Suppressor macrophage treated with lipopolysaccharide for 1 hour (primary cell): ENCODE measurements at regions not wholly inside any gene's neighbourhood (a gene's known extent, or its start where the extent isn't known, plus 50 kb on each side); places are given as distances from the start of the nearest gene placed in this dataset.
A peak's percentile ranks its signal among the peaks of the same experiment; 100 is the strongest.
"Not testable (repeated sequence)": the region's sequence is repeated elsewhere in the genome, so short reads cannot be mapped to it uniquely, and the experiment has no call there.

Source experiments
- DNase-seq, 3 donors: peaks; one replicate each; pipeline ENCODE4 v3.0.0-alpha.2; 2020 to 2022

DNA sequence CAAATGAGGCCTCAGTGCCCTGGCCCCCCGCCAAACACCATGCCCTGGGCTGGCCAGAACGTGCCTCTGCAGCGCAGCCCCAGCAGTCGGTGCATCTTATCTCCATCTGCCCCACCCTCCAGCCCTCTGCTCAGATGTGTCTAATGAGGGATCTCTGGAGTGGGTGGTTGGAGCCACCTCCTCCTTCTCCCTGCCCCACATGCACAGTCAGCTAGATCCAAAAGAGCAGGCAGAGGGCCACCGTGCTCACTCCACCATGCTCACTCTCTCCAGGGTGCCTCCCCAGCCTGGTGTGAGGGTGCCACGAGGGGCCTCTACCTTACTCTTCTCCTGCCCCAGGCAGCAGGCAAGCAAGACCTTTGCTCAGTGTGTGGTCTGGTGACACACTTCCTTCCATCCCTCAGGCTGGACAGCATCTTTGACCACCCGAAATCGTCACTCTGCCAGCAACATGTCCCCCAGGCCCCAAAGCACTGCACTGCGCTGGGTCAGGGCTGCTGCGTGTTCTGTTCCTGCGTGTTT, 266.1 kb upstream of the HDAC4 start:
- no peak for DNase-seq

DNA sequence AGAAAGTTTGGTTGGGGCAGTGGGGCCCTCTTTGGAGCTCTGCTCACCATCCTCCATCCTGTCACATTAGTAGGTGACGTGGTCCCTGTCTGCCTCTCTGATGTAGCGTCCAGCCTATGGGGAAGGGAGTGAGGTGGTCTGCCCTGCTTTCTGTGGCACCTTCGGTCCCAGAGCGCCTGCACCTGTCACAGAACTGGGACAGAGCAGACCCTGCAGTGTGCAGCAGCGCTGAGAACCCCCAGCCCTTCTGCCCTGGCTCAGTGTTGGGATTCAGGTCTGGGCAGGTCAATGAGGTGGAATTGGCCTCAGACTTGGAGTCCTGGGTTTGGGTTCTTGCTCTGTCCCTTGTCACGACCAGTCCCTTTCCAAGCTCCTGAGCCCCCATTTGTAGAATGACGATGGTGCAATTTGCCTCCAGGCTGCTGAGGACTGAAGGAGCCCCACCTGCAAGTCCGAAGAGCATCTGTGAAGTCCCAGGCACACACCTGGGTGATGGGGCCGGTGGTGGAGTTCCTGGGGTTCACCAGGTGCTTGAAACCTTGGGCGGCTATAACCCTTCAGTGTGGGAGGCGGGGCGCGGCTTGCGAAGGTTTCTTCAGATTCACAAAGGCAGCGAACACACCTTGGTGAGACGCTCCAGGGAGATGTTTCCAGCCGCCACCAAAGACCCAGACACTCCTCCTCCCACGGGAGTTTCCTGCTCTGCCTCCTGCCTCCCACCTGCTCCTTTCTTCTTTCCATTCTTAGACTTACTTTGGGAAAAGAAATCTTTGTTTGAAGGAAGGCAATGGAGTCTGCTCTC, 265.4 kb upstream of the HDAC4 start:
- DNase-seq, result no peak

- DNase-seq, result peak; percentile 35 to 50 (median 39)
Measured at GRCh38 chr2:239664216-239664810, 263.5 kb upstream of the HDAC4 start.

GRCh38 chr2:239663364-239663924, 262.6 kb upstream of the HDAC4 start:
- DNase-seq, result no peak

GRCh38 chr2:239662413-239663120, 261.7 kb upstream of the HDAC4 start:
- DNase-seq, result no peak

DNA sequence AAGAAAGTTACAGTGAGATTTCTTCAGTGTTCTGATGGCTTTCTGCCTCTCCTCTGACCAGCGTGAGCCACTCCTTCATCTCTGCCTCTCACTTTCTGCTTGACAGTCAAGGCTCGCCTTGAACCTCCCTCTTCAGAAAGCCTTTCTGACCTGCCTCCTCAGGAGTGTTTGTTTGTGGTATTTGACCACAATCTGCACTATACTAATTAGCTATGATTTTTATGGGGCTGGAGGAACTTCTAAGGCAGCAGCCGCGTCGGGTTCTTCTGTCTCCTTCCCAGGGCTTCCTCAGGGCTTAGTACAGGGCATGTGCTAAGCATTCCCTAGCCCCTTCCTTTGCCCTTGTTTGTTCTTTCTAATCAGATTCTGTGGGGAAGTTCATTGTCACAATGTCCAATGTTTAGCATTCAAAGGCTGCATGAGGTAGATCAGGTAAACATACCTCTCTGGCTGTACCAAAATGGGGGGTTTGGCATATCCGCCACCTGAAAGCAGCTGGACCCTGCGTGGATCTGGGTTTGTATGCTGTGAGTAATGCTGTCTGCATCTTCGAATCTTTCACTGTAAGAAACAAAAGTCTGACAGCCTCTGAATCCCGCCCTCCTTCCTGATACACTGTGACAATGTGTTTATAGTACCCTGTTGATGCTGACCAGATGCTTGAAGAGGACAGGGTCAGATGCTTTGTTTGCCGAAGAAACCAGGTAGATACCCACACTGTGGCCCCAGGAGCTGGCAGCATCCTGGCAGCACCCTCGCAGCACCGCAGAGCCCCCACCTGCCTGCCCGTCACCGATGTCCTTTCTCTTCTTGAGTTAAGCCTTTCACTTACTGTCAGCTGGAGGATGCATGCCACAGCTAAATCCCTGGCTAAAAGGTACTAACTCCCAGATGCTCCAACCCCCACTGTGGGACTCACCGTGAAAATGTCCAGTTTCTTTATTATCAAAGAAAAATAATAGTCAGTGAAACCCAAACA, 260.8 kb upstream of the HDAC4 start:
- no peak for DNase-seq

DNA sequence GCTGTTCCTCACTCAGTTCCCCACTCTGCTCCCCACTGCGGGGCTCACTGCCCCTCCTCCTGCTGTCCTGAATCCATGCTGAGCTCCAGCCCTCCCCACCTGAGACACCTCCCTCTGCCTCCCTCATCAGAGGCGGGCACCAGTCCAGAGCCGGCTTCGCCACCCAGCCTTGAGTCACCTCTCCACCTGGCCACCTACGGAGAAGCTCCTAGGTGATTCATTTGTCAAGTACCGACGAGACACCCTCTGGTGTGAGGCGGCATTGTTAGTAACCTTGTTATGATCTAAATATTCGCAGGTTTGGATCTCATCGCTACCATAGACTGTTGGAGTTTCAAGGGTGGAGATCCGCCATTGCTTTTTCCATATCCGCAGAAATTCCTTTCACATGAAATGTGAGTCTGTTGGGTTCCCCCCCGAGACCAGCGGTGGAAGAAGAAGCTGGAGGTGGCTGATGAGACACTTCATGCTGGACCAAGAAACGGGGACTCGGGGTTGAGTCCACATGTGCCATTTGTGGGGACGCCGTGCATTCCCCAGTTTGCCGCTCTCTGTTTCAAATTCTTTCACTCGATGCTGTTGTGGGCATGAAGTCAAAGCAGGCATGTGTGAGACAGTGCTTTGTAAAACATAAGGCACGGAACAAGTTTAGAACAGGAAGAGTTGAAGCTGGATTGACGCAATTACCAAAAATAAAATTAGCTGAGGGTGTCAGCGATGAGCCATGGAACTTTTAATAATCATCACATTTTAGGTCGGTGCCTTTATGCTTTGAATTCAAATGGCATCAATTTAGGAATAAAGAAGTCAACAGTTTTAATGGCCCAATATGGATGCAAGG, 259.8 kb upstream of the HDAC4 start:
- peak; percentile 33 to 63 (median 61) for DNase-seq

DNA sequence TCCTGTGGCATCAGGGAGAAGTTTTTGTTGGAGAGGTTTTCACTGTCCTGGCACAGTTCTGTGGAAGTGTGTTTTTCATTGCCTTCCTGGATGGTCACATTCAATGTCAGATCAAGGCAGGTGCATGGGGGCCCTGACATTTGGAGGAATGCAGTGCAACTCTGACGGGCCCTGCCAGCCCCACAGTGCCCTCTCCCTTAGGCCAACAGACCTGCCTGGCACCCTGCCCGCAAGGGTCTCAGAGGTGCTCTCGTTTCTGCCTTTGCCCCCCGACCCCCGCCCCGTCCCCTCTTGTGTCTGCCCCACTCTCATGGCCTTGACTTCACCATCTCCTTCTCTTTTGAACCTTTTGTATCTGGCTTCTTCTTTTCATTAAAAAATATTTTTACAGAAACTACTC, 257.2 kb upstream of the HDAC4 start:
- DNase-seq, result no peak

DNA sequence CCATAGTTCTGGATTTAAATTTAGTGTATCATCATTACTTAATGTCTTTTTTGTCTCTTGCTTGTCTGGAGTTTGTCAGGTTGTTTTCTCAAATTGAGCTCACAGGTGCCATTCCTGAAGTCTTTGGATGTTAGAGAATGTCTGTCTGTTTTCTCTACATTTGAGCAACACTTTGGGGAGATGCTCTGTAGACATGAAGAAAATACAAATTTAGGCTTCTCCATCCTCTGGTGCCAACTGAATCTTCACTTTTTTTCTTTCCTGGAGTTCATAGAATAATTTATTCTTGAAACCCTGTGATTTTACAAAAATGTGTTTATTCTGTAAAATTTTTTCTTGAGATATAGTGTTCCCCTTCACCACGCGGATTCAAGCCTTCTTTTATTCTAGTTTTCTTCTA, 256.4 kb upstream of the HDAC4 start:
- DNase-seq, result no peak

- DNase-seq, result no peak
Measured at GRCh38 chr2:239654266-239654665, 253.4 kb upstream of the HDAC4 start.

DNA sequence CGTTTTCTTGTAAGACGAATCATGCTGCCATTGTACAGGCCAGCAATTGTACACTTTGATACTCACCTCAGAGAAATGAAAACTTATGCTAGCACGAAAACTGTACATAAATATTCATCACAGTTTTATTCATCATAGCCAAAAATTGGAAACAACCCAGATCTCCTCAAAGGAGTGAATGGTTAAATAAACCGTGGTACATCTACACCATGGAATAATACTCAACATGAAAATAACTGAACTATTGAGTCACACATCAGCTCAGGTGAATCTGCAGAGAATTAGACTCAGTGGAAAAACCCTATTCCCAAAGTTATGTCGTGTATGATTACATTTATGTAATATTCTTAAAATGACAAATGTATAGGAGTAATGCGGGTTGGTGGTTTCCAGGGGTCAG, 251.0 kb upstream of the HDAC4 start:
- no peak for DNase-seq

DNA sequence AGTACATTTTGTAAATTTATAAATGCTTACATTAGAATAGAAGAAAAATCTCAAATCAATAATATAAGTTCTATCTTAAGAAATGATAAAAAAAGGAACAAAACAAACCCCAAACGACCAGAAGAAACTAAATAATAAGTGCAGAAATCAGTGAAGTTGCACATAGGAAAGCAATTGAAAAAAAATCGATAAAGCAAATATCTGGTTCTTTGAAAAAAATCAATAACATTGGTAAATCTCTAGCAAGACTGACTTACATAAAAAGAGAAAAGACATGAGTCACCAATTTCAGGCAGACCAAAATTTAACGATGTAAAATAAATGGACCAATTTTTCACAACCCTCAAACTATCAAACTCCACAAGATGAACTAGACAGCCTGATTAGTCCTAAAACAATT, 249.9 kb upstream of the HDAC4 start:
- DNase-seq, result no peak

- no peak for DNase-seq
Measured at GRCh38 chr2:239649309-239649708, 248.5 kb upstream of the HDAC4 start.

- no peak for DNase-seq
Measured at GRCh38 chr2:239648607-239649006, 247.8 kb upstream of the HDAC4 start.

GRCh38 chr2:239647052-239647819, 246.4 kb upstream of the HDAC4 start:
- DNase-seq, result peak; percentile 29 to 52 (median 48)

- DNase-seq, result no peak
Measured at GRCh38 chr2:239646184-239646583, 245.4 kb upstream of the HDAC4 start.

DNA sequence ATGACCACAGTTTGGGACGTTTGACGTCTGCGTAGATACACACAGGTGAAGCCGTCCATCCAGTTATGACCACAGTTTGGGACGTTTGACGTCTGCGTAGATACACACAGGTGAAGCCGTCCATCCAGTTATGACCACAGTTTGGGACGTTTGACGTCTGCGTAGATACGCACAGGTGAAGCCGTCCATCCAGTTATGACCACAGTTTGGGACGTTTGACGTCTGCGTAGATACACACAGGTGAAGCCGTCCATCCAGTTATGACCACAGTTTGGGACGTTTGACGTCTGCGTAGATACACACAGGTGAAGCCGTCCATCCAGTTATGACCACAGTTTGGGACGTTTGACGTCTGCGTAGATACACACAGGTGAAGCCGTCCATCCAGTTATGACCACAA, 243.8 kb upstream of the HDAC4 start:
- DNase-seq, result not testable (repeated sequence)

- peak; percentile 25 to 57 (median 47) for DNase-seq
Measured at GRCh38 chr2:239644011-239644410, 243.2 kb upstream of the HDAC4 start.

DNA sequence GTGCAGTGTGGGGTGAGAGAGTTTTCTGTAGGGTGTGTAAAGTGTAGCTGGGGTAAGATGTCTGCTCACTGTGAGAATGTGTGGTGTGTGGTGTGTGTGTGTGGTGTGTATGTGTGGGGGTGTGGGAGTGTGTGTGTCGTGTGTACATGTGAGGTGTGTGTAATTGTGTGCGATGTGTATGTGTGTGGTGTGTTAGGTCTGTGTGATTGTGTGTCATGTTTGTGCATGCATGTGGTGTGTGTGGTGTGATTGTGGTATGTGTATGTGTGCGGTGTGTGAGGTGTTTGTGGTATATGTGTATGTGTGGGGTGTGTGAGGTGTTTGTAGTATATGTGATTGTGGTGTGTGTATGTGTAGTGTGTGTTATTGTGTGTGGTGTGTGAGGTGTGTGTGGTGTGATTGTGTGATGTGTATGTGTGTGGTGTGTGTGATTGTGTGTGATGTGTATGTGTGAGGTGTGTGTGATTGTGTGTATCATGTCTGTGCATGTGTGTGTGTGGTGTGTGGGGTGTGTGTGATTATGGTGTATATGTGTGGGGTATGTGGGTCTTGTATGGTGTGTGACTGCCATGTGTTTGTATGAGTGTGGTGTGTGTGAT, 241.7 kb upstream of the HDAC4 start:
- DNase-seq, result no peak

GRCh38 chr2:239641904-239642303, 241.1 kb upstream of the HDAC4 start:
- DNase-seq, result not testable (repeated sequence)
